ENCODE measurements at regions not wholly inside any gene's neighbourhood (a gene's known extent, or its start where the extent isn't known, plus 50 kb on each side); places are given as distances from the start of the nearest gene placed in this dataset.

GRCh38 chr5:67681703-67682102 lies 485.1 kb upstream of the CD180 start:
- no peaks in the 10 kb centered on the region for H3K36me3 ChIP-seq (ENCODE audit: control insufficient read depth in 2 of 2, insufficient read depth in 1 of 2, low read length in 2 of 2)
- CTCF ChIA-PET, result no interaction called here
- no peak overlapping the region for H3K27ac ChIP-seq (ENCODE audit: extremely low read depth, low read depth, low read length)
- no peak for TF ChIP-seq ELK4 (IDR thresholded peaks at IDR 0.05; ENCODE audit: borderline replicate concordance, low read depth, low read length)
- TF ChIP-seq ZBTB10 (tag by site-specific recombination; IDR thresholded peaks at IDR 0.05), result no peak
- no peak for TF ChIP-seq ZNF18 (tag by site-specific recombination; IDR thresholded peaks at IDR 0.05)
- H3K9me3 ChIP-seq (ENCODE audit: control insufficient read depth, insufficient read depth, low read depth, low read length), result no peaks in the 10 kb centered on the region
- no peaks in the 10 kb centered on the region for H3K4me1 ChIP-seq (ENCODE audit: control insufficient read depth, insufficient read depth, low read length)
- POLR2A ChIA-PET, result no interaction called here
- no peak overlapping the region for H3K4me3 ChIP-seq (ENCODE audit: low read depth, low read length)

- no peak overlapping the region for H3K27ac ChIP-seq (ENCODE audit: extremely low read depth, low read depth, low read length)
- no peaks in the 10 kb centered on the region for H3K9me3 ChIP-seq (ENCODE audit: control insufficient read depth, insufficient read depth, low read depth, low read length)
- ChIA-PET POLR2A (no interaction called here), CTCF (interaction anchor here (0.7 kb wide), 1 partner anchor 247 kb away, joined by 3 read pairs; no protein-coding TSS in a partner anchor)
- no peak overlapping the region for H3K4me3 ChIP-seq (ENCODE audit: low read depth, low read length)
- no peaks in the 10 kb centered on the region for H3K36me3 ChIP-seq (ENCODE audit: control insufficient read depth in 2 of 2, insufficient read depth in 1 of 2, low read length in 2 of 2)
- H3K4me1 ChIP-seq (ENCODE audit: control insufficient read depth, insufficient read depth, low read length), result no peaks in the 10 kb centered on the region
- TF ChIP-seq BCL11A (tag by site-specific recombination; IDR thresholded peaks at IDR 0.05; ENCODE audit: low read depth), result no peak
- TF ChIP-seq ZNF529 (tag by site-specific recombination; IDR thresholded peaks at IDR 0.05; ENCODE audit: insufficient replicate concordance), result no peak
- no peak for TF ChIP-seq KLF1 (tag by site-specific recombination; IDR thresholded peaks at IDR 0.05)
- TF ChIP-seq ZBTB49 (tag by site-specific recombination; IDR thresholded peaks at IDR 0.05; ENCODE audit: low read depth), result no peak
- TF ChIP-seq ZNF394 (tag by site-specific recombination; IDR thresholded peaks at IDR 0.05; ENCODE audit: borderline replicate concordance), result no peak
- no peak for TF ChIP-seq ZNF600 (tag by site-specific recombination; IDR thresholded peaks at IDR 0.05)
- TF ChIP-seq ZEB2 (tag by site-specific recombination; IDR thresholded peaks at IDR 0.05), result no peak
- TF ChIP-seq ZNF624 (tag by site-specific recombination; IDR thresholded peaks at IDR 0.05), result no peak
- no peak for TF ChIP-seq ZNF416 (tag by site-specific recombination; IDR thresholded peaks at IDR 0.05)
- no peak for TF ChIP-seq ZNF514 (tag by site-specific recombination; IDR thresholded peaks at IDR 0.05)
These were observed 483.5 kb upstream of the CD180 start for GRCh38 chr5:67680099-67680498.

- CTCF ChIA-PET, result no interaction called here
These were observed 482.7 kb upstream of the CD180 start for GRCh38 chr5:67679184-67679841.

More at GRCh38 chr5:67679184-67679841, 482.7 kb upstream of the CD180 start:
- H3K4me3 ChIP-seq (ENCODE audit: low read depth, low read length), result no peak overlapping the region
- H3K27ac ChIP-seq (ENCODE audit: extremely low read depth, low read depth, low read length), result no peak overlapping the region
- H3K4me1 ChIP-seq (ENCODE audit: control insufficient read depth, insufficient read depth, low read length), result no peaks in the 10 kb centered on the region
- POLR2A ChIA-PET, result no interaction called here
- no peaks in the 10 kb centered on the region for H3K36me3 ChIP-seq (ENCODE audit: control insufficient read depth in 2 of 2, insufficient read depth in 1 of 2, low read length in 2 of 2)
- H3K9me3 ChIP-seq (ENCODE audit: control insufficient read depth, insufficient read depth, low read depth, low read length), result no peaks in the 10 kb centered on the region
- TF ChIP-seq ZBTB48 (tag by site-specific recombination; IDR thresholded peaks at IDR 0.05) (no peak), ZNF37A (tag by site-specific recombination; IDR thresholded peaks at IDR 0.05) (no peak), ZSCAN18 (tag by site-specific recombination; IDR thresholded peaks at IDR 0.05) (no peak), ZNF629 (tag by site-specific recombination; IDR thresholded peaks at IDR 0.05) (no peak), ZSCAN23 (tag by site-specific recombination; IDR thresholded peaks at IDR 0.05) (no peak)

Measured in HEK293 (cell line).